Smooth muscle cell (in vitro differentiated cells): ENCODE measurements at regions not wholly inside any gene's neighbourhood (a gene's known extent, or its start where the extent isn't known, plus 50 kb on each side); places are given as distances from the start of the nearest gene placed in this dataset.

Experiments used
- DNase-seq: peaks from one replicate; lab custom pipeline; 2025; ENCODE audit not compliant: unreplicated experiment; lab: John Stamatoyannopoulos, UW
- H2AFZ ChIP-seq: fragments of 200-600 bp; sonication (generic); 2 replicates; pipeline ENCODE4 v1.6.0; 2016; ENCODE audit warnings: antibody characterized with exemption, low read depth, mild to moderate bottlenecking
- H3F3A ChIP-seq: fragments of 200-600 bp; sonication (generic); 2 replicates; pipeline ENCODE4 v1.6.0; 2017; ENCODE audit warnings: antibody characterized with exemption, low read depth
- H3K27ac ChIP-seq: fragments of 200-600 bp; sonication (generic); 2 replicates; pipeline ENCODE4 v1.5.1; 2016; ENCODE audit warnings: low read depth, mild to moderate bottlenecking
- H3K27me3 ChIP-seq: fragments of 200-600 bp; sonication (generic); 2 replicates; pipeline ENCODE4 v1.6.1; 2016; ENCODE audit warnings: low read depth, mild to moderate bottlenecking
- H3K36me3 ChIP-seq: fragments of 200-600 bp; sonication (generic); 2 replicates; pipeline ENCODE4 v1.5.1; 2016; ENCODE audit warnings: low read depth
- H3K4me1 ChIP-seq: fragments of 200-600 bp; sonication (generic); 2 replicates; pipeline ENCODE4 v1.5.1; 2016; ENCODE audit warnings: low read depth
- H3K4me2 ChIP-seq: fragments of 200-600 bp; sonication (generic); 2 replicates; pipeline ENCODE4 v1.6.0; 2016; ENCODE audit warnings: mild to moderate bottlenecking
- H3K4me3 ChIP-seq: fragments of 200-600 bp; sonication (generic); 2 replicates; pipeline ENCODE4 v1.5.1; 2016; ENCODE audit warnings: mild to moderate bottlenecking
- H3K79me2 ChIP-seq: fragments of 200-600 bp; sonication (generic); 2 replicates; pipeline ENCODE4 v1.6.0; 2016; ENCODE audit warnings: low read depth, mild to moderate bottlenecking
- H3K9ac ChIP-seq: fragments of 200-600 bp; sonication (generic); 2 replicates; pipeline ENCODE4 v1.6.0; 2016; ENCODE audit warnings: low read depth
- H3K9me3 ChIP-seq: fragments of 200-600 bp; sonication (generic); replicated peaks from 2 replicates; pipeline ENCODE4 v1.5.1; 2016; ENCODE audit warnings: low read depth
- H4K20me1 ChIP-seq: fragments of 200-600 bp; sonication (generic); 2 replicates; pipeline ENCODE4 v1.6.0; 2016; ENCODE audit warnings: low read depth
- WGBS: methylation state at CpG from one replicate; pipeline ENCODE4 v1.1.7; 2016; ENCODE audit warnings: low lambda C conversion rate; 5-methylcytosine and 5-hydroxymethylcytosine counted together
- TF ChIP-seq, protein P1 (sequence below): fragments of 200-600 bp; sonication (generic); IDR thresholded peaks from 2 replicates; pipeline ENCODE4 v1.5.1; 2017; ENCODE audit warnings: borderline replicate concordance, mild to moderate bottlenecking, antibody characterized with exemption; ENCODE audit not compliant: insufficient read depth, poor library complexity, severe bottlenecking

GRCh38 chr9:126159430-126160060 is 167.1 kb upstream of the MVB12B start:
- no peaks in the 10 kb centered on the region for H3K9me3 ChIP-seq
- H3K4me2 ChIP-seq: no peak overlapping the region
- H3K4me1 ChIP-seq: no peaks in the 10 kb centered on the region
- H3K36me3 ChIP-seq: no peaks in the 10 kb centered on the region
- H3K4me3 ChIP-seq: no peak overlapping the region
- WGBS: 80% methylated on average over 17 of the region's 17 CpGs
- no peak overlapping the region for H2AFZ ChIP-seq
- no peak for DNase-seq
- peaks cover 11% of the 10 kb centered on the region for H3K27me3 ChIP-seq
- H3K79me2 ChIP-seq: no peaks in the 10 kb centered on the region
- no peaks in the 10 kb centered on the region for H3F3A ChIP-seq
- no peak overlapping the region for H3K27ac ChIP-seq
- H4K20me1 ChIP-seq: no peaks in the 10 kb centered on the region
- no peak overlapping the region for H3K9ac ChIP-seq
- TF ChIP-seq, protein P1, sequence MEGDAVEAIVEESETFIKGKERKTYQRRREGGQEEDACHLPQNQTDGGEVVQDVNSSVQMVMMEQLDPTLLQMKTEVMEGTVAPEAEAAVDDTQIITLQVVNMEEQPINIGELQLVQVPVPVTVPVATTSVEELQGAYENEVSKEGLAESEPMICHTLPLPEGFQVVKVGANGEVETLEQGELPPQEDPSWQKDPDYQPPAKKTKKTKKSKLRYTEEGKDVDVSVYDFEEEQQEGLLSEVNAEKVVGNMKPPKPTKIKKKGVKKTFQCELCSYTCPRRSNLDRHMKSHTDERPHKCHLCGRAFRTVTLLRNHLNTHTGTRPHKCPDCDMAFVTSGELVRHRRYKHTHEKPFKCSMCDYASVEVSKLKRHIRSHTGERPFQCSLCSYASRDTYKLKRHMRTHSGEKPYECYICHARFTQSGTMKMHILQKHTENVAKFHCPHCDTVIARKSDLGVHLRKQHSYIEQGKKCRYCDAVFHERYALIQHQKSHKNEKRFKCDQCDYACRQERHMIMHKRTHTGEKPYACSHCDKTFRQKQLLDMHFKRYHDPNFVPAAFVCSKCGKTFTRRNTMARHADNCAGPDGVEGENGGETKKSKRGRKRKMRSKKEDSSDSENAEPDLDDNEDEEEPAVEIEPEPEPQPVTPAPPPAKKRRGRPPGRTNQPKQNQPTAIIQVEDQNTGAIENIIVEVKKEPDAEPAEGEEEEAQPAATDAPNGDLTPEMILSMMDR: no peak

GRCh38 chr9:126160067-126160853 is 166.4 kb upstream of the MVB12B start:
- Histone ChIP-seq H3K27ac (no peak overlapping the region), H3K4me2 (no peak overlapping the region), H3K36me3 (no peaks in the 10 kb centered on the region), H3K79me2 (no peaks in the 10 kb centered on the region), H4K20me1 (no peaks in the 10 kb centered on the region), H3K27me3 (peaks cover 11% of the 10 kb centered on the region), H3K9me3 (no peaks in the 10 kb centered on the region), H3K9ac (no peak overlapping the region), H3K4me3 (no peak overlapping the region), H2AFZ (no peak overlapping the region), H3F3A (no peaks in the 10 kb centered on the region), H3K4me1 (no peaks in the 10 kb centered on the region)
- WGBS: 83% methylated on average over 10 of the region's 10 CpGs
- TF ChIP-seq, protein P1: no peak
- DNase-seq: no peak

DNA sequence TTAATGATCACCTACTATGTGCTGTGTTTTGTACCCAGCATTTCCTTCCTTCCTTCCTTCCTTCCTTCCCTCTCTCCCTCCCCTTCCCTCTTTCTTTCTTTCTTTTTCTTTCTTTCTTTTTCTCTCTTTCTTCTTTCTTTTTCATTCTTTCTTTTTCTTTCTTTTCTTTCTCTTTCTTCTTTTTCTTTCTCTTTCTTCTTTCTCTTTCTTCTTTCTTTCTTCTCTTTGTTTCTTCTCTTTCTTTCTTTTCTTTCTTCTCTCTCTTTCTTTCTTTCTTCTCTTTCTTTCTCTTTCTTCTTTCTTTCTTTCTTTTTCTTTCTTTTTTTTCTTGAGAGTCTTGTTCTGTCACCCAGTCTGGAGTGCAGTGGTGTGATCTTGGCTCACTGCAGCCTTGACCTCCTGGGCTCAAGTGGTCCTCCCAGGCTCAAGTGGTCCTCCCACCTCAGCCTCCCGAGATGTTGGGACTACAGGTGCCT is 165.7 kb upstream of the MVB12B start:
- no peak overlapping the region for H2AFZ ChIP-seq
- H4K20me1 ChIP-seq: no peaks in the 10 kb centered on the region
- H3K36me3 ChIP-seq: no peaks in the 10 kb centered on the region
- no peaks in the 10 kb centered on the region for H3K9me3 ChIP-seq
- no peaks in the 10 kb centered on the region for H3F3A ChIP-seq
- H3K27me3 ChIP-seq: peaks cover 11% of the 10 kb centered on the region
- no peaks in the 10 kb centered on the region for H3K79me2 ChIP-seq
- H3K9ac ChIP-seq: no peak overlapping the region
- TF ChIP-seq, protein P1: no peak
- H3K4me2 ChIP-seq: no peak overlapping the region
- H3K27ac ChIP-seq: no peak overlapping the region
- no peak overlapping the region for H3K4me3 ChIP-seq
- DNase-seq: no peak
- WGBS: 91% methylated on average over 1 of the region's 1 CpG
- no peaks in the 10 kb centered on the region for H3K4me1 ChIP-seq
